Stimulated activated CD4-positive, alpha-beta T cell treated with anti-CD3 and anti-CD28 coated beads, Interleukin-4, amount 100 ng/mL, for 4 hours (primary cell): ENCODE measurements at regions not wholly inside any gene's neighbourhood (a gene's known extent, or its start where the extent isn't known, plus 50 kb on each side); places are given as distances from the start of the nearest gene placed in this dataset.

Experiments used
- DNase-seq, 2 experiments: peaks; one replicate each; pipeline ENCODE4 v3.0.0-alpha.2; 2020

- no peak for DNase-seq
Measured at GRCh38 chr6:19479551-19479950, 357.6 kb upstream of the ID4 start.

- DNase-seq, result no peak
Measured at GRCh38 chr6:19492636-19493405, 344.3 kb upstream of the ID4 start.

- no peak for DNase-seq
Measured at GRCh38 chr6:19501737-19502245, 335.4 kb upstream of the ID4 start.

- DNase-seq, result no peak
Measured at GRCh38 chr6:19502301-19502700, 334.9 kb upstream of the ID4 start.

GRCh38 chr6:19515939-19516338 is 321.2 kb upstream of the ID4 start:
- no peak for DNase-seq

GRCh38 chr6:19519941-19520340 is 317.2 kb upstream of the ID4 start:
- DNase-seq, result no peak

- DNase-seq, result no peak
Measured at GRCh38 chr6:19524366-19525186, 312.6 kb upstream of the ID4 start.

- DNase-seq, result no peak
Measured at GRCh38 chr6:19525673-19526072, 311.5 kb upstream of the ID4 start.

- no peak for DNase-seq
Measured at GRCh38 chr6:19530188-19530587, 307.0 kb upstream of the ID4 start.

- no peak for DNase-seq
Measured at GRCh38 chr6:19535351-19535750, 301.8 kb upstream of the ID4 start.

GRCh38 chr6:19536838-19537237 is 300.3 kb upstream of the ID4 start:
- no peak for DNase-seq

- DNase-seq, result no peak
Measured at GRCh38 chr6:19538096-19538495, 299.1 kb upstream of the ID4 start.

GRCh38 chr6:19547507-19547906 is 289.7 kb upstream of the ID4 start:
- no peak for DNase-seq

GRCh38 chr6:19549109-19549508 is 288.1 kb upstream of the ID4 start:
- no peak for DNase-seq

GRCh38 chr6:19550380-19550779 is 286.8 kb upstream of the ID4 start:
- DNase-seq, result no peak

GRCh38 chr6:19551611-19552010 is 285.6 kb upstream of the ID4 start:
- no peak for DNase-seq

- no peak for DNase-seq
Measured at GRCh38 chr6:19552076-19552475, 285.1 kb upstream of the ID4 start.

GRCh38 chr6:19552588-19552987 is 284.6 kb upstream of the ID4 start:
- no peak for DNase-seq

GRCh38 chr6:19554356-19555225 is 282.6 kb upstream of the ID4 start:
- DNase-seq, result no peak

- no peak for DNase-seq
Measured at GRCh38 chr6:19557191-19557590, 280.0 kb upstream of the ID4 start.

GRCh38 chr6:19558201-19558600 is 279.0 kb upstream of the ID4 start:
- no peak for DNase-seq

GRCh38 chr6:19558934-19559333 is 278.2 kb upstream of the ID4 start:
- no peak for DNase-seq

- DNase-seq, result no peak
Measured at GRCh38 chr6:19562468-19562867, 274.7 kb upstream of the ID4 start.
